HG03066 (cell line): ENCODE measurements at regions not wholly inside any gene's neighbourhood (a gene's known extent, or its start where the extent isn't known, plus 50 kb on each side); places are given as distances from the start of the nearest gene placed in this dataset.
"Not testable (repeated sequence)": the region's sequence is repeated elsewhere in the genome, so short reads cannot be mapped to it uniquely, and the experiment has no call there.

Experiments
- ATAC-seq: cut with Tn5 transposase; IDR thresholded peaks from one replicate; pipeline ENCODE4 v1.9.1; 2021; ENCODE audit warnings: low read depth; ENCODE audit not compliant: unreplicated experiment

- no peak for ATAC-seq
These were observed 59.8 kb upstream of the MAGI2 start for GRCh38 chr7:79513261-79513660.

- no peak for ATAC-seq
These were observed 58.8 kb upstream of the MAGI2 start for GRCh38 chr7:79512261-79512660.

- not testable (repeated sequence) for ATAC-seq
These were observed 57.6 kb upstream of the MAGI2 start for GRCh38 chr7:79511056-79511455.

- no peak for ATAC-seq
These were observed 53.7 kb upstream of the MAGI2 start for GRCh38 chr7:79507131-79507530.

- ATAC-seq, result no peak
These were observed 53.0 kb upstream of the MAGI2 start for GRCh38 chr7:79506481-79506880.

- ATAC-seq, result no peak
These were observed 51.3 kb upstream of the MAGI2 start for GRCh38 chr7:79504607-79505389.
